PC-3 (cell line): ENCODE measurements at regions not wholly inside any gene's neighbourhood (a gene's known extent, or its start where the extent isn't known, plus 50 kb on each side); places are given as distances from the start of the nearest gene placed in this dataset.

Experiments used
- ATAC-seq: fragments of 200-7000 bp; cut with Tn5 transposase; 2 replicates; pipeline ENCODE4 v1.9.1; 2020; ENCODE audit warnings: mild to moderate bottlenecking, moderate library complexity
- BruUV-seq: library from RNA; stranded (reverse); fragments of 400-500 nt; replicated peaks from 2 replicates; lab custom pipeline; 2021; lab: Mats Ljungman, UMichigan
- CTCF ChIA-PET: fragments of 300-600 bp; sonication (Branson Sonifier 250); formaldehyde crosslinking; loops from one replicate; lab custom pipeline; 2022; ENCODE audit warnings: antibody characterized with exemption; lab: Charles Lee
- POLR2A ChIA-PET: fragments of 300-600 bp; sonication (Branson Sonifier 250); formaldehyde crosslinking; loops from one replicate; lab custom pipeline; 2022; ENCODE audit warnings: antibody characterized with exemption; ENCODE audit not compliant: unreplicated experiment; lab: Charles Lee
- DNase-seq: peaks from one replicate; pipeline ENCODE4 v3.0.0-alpha.2; 2015
- H2AFZ ChIP-seq: fragments of 300-600 bp; sonication (generic); 2 replicates; pipeline ENCODE4 v1.6.0; 2016; ENCODE audit warnings: antibody characterized with exemption, low read length
- H3F3A ChIP-seq: fragments of 300-600 bp; sonication (generic); one replicate; pipeline ENCODE4 v1.6.0; 2017; ENCODE audit warnings: antibody characterized with exemption, low read length, control low read depth, mild to moderate bottlenecking; ENCODE audit not compliant: unreplicated experiment
- H3K27ac ChIP-seq: fragments of 300-600 bp; sonication (generic); 2 replicates; pipeline ENCODE4 v1.5.1; 2016; ENCODE audit warnings: mild to moderate bottlenecking, low read length
- H3K27me3 ChIP-seq: fragments of 300-600 bp; sonication (generic); 2 replicates; pipeline ENCODE4 v1.6.1; 2016; ENCODE audit warnings: low read length, mixed read lengths
- H3K36me3 ChIP-seq: fragments of 300-600 bp; sonication (generic); 2 replicates; pipeline ENCODE4 v1.6.1; 2016; ENCODE audit warnings: low read depth, mixed run types, low read length, mixed read lengths
- H3K4me1 ChIP-seq: fragments of 300-600 bp; sonication (generic); 2 replicates; pipeline ENCODE4 v1.5.1; 2016; ENCODE audit warnings: low read length; ENCODE audit not compliant: insufficient read depth
- H3K4me2 ChIP-seq: fragments of 300-600 bp; sonication (generic); 2 replicates; pipeline ENCODE4 v1.6.0; 2016; ENCODE audit warnings: low read length
- H3K4me3 ChIP-seq: fragments of 300-600 bp; sonication (generic); 2 replicates; pipeline ENCODE4 v1.5.1; 2016; ENCODE audit warnings: mild to moderate bottlenecking, low read length, mixed read lengths
- H3K79me2 ChIP-seq: fragments of 300-600 bp; sonication (generic); 2 replicates; pipeline ENCODE4 v1.6.1; 2017; ENCODE audit warnings: low read length, mixed read lengths
- H3K9ac ChIP-seq: fragments of 300-600 bp; sonication (generic); 2 replicates; pipeline ENCODE4 v1.6.0; 2016; ENCODE audit warnings: mild to moderate bottlenecking, low read length
- H3K9me2 ChIP-seq: fragments of 300-600 bp; sonication (generic); replicated peaks from 2 replicates; pipeline ENCODE4 v1.6.1; 2016; ENCODE audit warnings: mixed run types, low read length, mixed read lengths
- H3K9me3 ChIP-seq: fragments of 300-600 bp; sonication (generic); 2 replicates; pipeline ENCODE4 v1.6.1; 2016; ENCODE audit warnings: low read length, mixed read lengths
- H4K20me1 ChIP-seq: fragments of 300-600 bp; sonication (generic); 2 replicates; pipeline ENCODE4 v1.6.1; 2016; ENCODE audit warnings: low read length, mixed read lengths
- EZH2 ChIP-seq: fragments of 300-600 bp; sonication (generic); IDR thresholded peaks from one replicate; pipeline ENCODE4 v1.6.1; 2017; ENCODE audit warnings: antibody characterized with exemption, mild to moderate bottlenecking, low read length; ENCODE audit not compliant: unreplicated experiment
- EZH2phosphoT487 ChIP-seq: fragments of 300-600 bp; sonication (generic); IDR thresholded peaks from 2 replicates; pipeline ENCODE4 v1.6.1; 2018; ENCODE audit warnings: mild to moderate bottlenecking, antibody characterized with exemption, low read length, borderline replicate concordance
- intact Hi-C: fragments of 100-400 bp; cut with micrococcal nuclease; formaldehyde crosslinking; loops from 2 replicates; pipeline ENCODE4 v1.9.0; 2023
- TF ChIP-seq, protein P1 (sequence below): fragments of 300-600 bp; sonication (generic); conservative IDR thresholded peaks from 2 replicates; pipeline ENCODE4 v1.5.1; 2017; ENCODE audit warnings: antibody characterized with exemption, low read depth, mild to moderate bottlenecking, low read length

DNA sequence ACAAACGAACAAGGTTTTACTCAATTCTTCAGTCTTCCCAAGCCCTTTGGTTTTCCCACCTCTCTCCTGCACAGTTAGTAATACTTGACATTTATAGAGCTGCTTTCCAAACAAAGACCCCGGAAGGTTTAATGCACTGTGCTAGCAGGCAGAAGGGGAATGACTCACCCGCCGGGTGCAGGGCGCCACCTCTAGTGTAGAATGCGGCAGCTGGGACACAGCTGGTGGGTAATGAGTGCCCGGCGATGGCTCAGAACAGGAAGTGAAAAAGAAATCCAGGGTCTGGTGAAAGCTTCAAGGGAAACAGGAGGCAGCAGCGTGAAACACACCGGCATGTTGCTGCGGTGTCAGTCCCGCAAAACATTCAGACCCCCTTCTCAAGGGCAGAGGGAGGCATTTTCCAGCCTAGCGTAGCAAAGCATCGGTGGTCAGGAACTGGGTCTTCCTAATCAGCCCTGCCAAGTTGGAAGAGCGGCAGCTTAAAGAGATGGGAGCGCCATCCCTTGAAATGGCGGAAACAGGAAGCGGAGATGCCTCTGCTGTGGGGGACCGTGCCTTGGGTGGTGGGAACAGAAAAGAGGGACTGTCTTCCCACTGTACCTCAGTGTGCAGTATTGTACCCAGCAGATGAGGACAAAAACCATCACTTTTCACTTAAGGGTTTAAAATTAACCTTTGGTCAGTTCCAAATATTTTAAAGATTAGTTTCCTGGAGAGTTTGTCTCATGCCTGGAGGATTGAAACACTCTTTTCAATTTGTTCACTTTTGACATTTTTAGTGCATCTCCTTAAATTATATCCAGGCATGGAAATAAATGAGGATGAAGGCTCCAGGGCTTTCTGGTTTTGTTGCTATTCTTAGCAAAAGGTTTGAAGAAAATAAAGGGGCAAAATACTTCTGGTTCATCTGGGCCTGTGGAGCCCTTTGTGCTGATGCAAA is 160.7 kb upstream of the MCTP2 start:
- DNase-seq (peak; percentile 30), ATAC-seq (no peak)
- Histone ChIP-seq H3K9me3 (no peaks in the 10 kb centered on the region), H3K4me2 (0 out of 2 replicates have a peak overlapping the region, but pooled peaks have one; percentile 17), H4K20me1 (no peaks in the 10 kb centered on the region), H3K4me1 (peaks cover 6% of the 10 kb centered on the region; the same call in 1 of the 2 replicates), H3K9ac (no peak overlapping the region), H2AFZ (no peak overlapping the region), H3K27me3 (no peaks in the 10 kb centered on the region), H3K4me3 (no peak overlapping the region), H3K27ac (no peak overlapping the region), H3F3A (no peaks in the 10 kb centered on the region), H3K79me2 (no peaks in the 10 kb centered on the region), H3K36me3 (no peaks in the 10 kb centered on the region), H3K9me2 (no peaks in the 10 kb centered on the region)
- intact Hi-C loops = no loop called here
- BruUV-seq = no TSS peak
- TF ChIP-seq EZH2phosphoT487 (no peak), EZH2 (no peak)
- TF ChIP-seq, protein P1, sequence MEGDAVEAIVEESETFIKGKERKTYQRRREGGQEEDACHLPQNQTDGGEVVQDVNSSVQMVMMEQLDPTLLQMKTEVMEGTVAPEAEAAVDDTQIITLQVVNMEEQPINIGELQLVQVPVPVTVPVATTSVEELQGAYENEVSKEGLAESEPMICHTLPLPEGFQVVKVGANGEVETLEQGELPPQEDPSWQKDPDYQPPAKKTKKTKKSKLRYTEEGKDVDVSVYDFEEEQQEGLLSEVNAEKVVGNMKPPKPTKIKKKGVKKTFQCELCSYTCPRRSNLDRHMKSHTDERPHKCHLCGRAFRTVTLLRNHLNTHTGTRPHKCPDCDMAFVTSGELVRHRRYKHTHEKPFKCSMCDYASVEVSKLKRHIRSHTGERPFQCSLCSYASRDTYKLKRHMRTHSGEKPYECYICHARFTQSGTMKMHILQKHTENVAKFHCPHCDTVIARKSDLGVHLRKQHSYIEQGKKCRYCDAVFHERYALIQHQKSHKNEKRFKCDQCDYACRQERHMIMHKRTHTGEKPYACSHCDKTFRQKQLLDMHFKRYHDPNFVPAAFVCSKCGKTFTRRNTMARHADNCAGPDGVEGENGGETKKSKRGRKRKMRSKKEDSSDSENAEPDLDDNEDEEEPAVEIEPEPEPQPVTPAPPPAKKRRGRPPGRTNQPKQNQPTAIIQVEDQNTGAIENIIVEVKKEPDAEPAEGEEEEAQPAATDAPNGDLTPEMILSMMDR = no peak
- ChIA-PET POLR2A (no interaction called here), CTCF (no interaction called here)

GRCh38 chr15:94069844-94070243 is 161.5 kb upstream of the MCTP2 start:
- no peaks in the 10 kb centered on the region for H3K36me3 ChIP-seq
- ChIA-PET POLR2A (no interaction called here), CTCF (no interaction called here)
- TF ChIP-seq, protein P1 = no peak
- no peak for TF ChIP-seq EZH2
- TF ChIP-seq EZH2phosphoT487 = no peak
- no peak overlapping the region for H3K27ac ChIP-seq
- H3K9ac ChIP-seq = no peak overlapping the region
- H4K20me1 ChIP-seq = no peaks in the 10 kb centered on the region
- H3K27me3 ChIP-seq = no peaks in the 10 kb centered on the region
- ATAC-seq (no peak), DNase-seq (no peak)
- intact Hi-C loops = no loop called here
- H3K4me3 ChIP-seq = no peak overlapping the region
- H3K4me1 ChIP-seq = peaks cover 6% of the 10 kb centered on the region; the same call in 1 of the 2 replicates
- no peak overlapping the region for H2AFZ ChIP-seq
- no TSS peak for BruUV-seq
- H3F3A ChIP-seq = no peaks in the 10 kb centered on the region
- 0 out of 2 replicates have a peak overlapping the region, but pooled peaks have one; percentile 17 for H3K4me2 ChIP-seq
- no peaks in the 10 kb centered on the region for H3K79me2 ChIP-seq
- H3K9me3 ChIP-seq = no peaks in the 10 kb centered on the region
- no peaks in the 10 kb centered on the region for H3K9me2 ChIP-seq

DNA sequence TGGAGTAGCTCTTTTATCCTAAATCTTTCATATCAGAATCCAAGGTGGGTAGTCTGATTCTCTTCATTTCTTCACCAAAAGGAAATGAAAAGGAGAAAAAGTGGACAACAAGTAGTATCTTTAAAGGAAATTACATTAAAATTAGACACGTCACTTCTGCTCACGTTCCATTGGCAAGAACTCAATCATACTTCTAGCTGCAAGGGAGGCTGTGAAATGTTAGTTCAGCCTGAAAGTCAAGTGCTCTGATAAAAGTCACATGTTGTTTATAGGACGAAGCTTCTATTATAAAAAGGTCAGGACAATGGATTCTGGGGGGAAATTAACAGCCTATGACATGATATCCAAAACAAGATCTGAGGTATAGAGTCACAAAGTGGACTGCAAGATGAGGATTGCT is 164.6 kb upstream of the MCTP2 start:
- H3K4me3 ChIP-seq = no peak overlapping the region
- H3K27ac ChIP-seq = no peak overlapping the region
- ChIA-PET POLR2A (no interaction called here), CTCF (no interaction called here)
- H4K20me1 ChIP-seq = no peaks in the 10 kb centered on the region
- no peak overlapping the region for H3K4me2 ChIP-seq
- no peaks in the 10 kb centered on the region for H3K79me2 ChIP-seq
- no peaks in the 10 kb centered on the region for H3F3A ChIP-seq
- H3K27me3 ChIP-seq = no peaks in the 10 kb centered on the region
- H2AFZ ChIP-seq = no peak overlapping the region
- BruUV-seq = no TSS peak
- peaks cover 6% of the 10 kb centered on the region; the same call in 1 of the 2 replicates for H3K4me1 ChIP-seq
- TF ChIP-seq EZH2phosphoT487 = no peak
- no peak for TF ChIP-seq EZH2
- no peak for DNase-seq
- no peak for ATAC-seq
- H3K9me2 ChIP-seq = no peaks in the 10 kb centered on the region
- no peaks in the 10 kb centered on the region for H3K9me3 ChIP-seq
- intact Hi-C loops = no loop called here
- H3K36me3 ChIP-seq = no peaks in the 10 kb centered on the region
- H3K9ac ChIP-seq = no peak overlapping the region
